IMR-90 (cell line): ENCODE measurements at regions not wholly inside any gene's neighbourhood (a gene's known extent, or its start where the extent isn't known, plus 50 kb on each side); places are given as distances from the start of the nearest gene placed in this dataset.

ENCODE experiments used
- ATAC-seq: fragments of 200-7000 bp; cut with Tn5 transposase; 2 replicates; pipeline ENCODE4 v1.9.1; 2020; ENCODE audit warnings: low read depth, mild to moderate bottlenecking, moderate library complexity
- BruUV-seq: library from RNA; stranded (reverse); fragments of 400-500 nt; replicated peaks from 2 replicates; lab custom pipeline; 2021; lab: Mats Ljungman, UMichigan
- CTCF ChIA-PET: fragments of 300-600 bp; formaldehyde crosslinking; extraction: SDS; loops from one replicate; lab custom pipeline; 2021; ENCODE audit warnings: antibody characterized with exemption; lab: Yijun Ruan, JAX
- POLR2A ChIA-PET: fragments of 300-600 bp; sonication (Branson Sonifier 250); formaldehyde crosslinking; loops from one replicate; lab custom pipeline; 2022; ENCODE audit warnings: antibody characterized with exemption; ENCODE audit not compliant: unreplicated experiment; lab: Charles Lee
- DNase-seq: peaks from one replicate; pipeline ENCODE4 v3.0.0; 2013
- H2AFZ ChIP-seq: replicated peaks from 2 replicates; pipeline ENCODE3; 2013; ENCODE audit warnings: low read length, mild to moderate bottlenecking; ENCODE audit not compliant: poor library complexity
- H2AK5ac ChIP-seq: 2 replicates; pipeline ENCODE4 v1.6.1; 2013; ENCODE audit warnings: low read depth, low read length, inconsistent platforms
- H2AK9ac ChIP-seq: replicated peaks from 2 replicates; pipeline ENCODE3; 2013; ENCODE audit warnings: mild to moderate bottlenecking, low read depth, low read length, moderate library complexity; ENCODE audit not compliant: poor library complexity
- H2BK120ac ChIP-seq: 2 replicates; pipeline ENCODE4 v1.6.1; 2013; ENCODE audit warnings: low read depth, low read length, inconsistent platforms
- H2BK15ac ChIP-seq: 3 replicates; pipeline ENCODE4 v1.6.1; 2013; ENCODE audit warnings: low read depth, low read length, inconsistent platforms
- H2BK20ac ChIP-seq: 2 replicates; pipeline ENCODE4 v1.6.1; 2013; ENCODE audit warnings: low read depth, mild to moderate bottlenecking, inconsistent platforms, low read length, moderate library complexity
- H2BK5ac ChIP-seq: 2 replicates; pipeline ENCODE4 v1.6.1; 2013; ENCODE audit warnings: mild to moderate bottlenecking, low read depth, low read length, inconsistent platforms; ENCODE audit not compliant: poor library complexity, severe bottlenecking
- H3K14ac ChIP-seq: replicated peaks from 2 replicates; pipeline ENCODE4 v1.6.1; 2013; ENCODE audit warnings: low read depth, low read length, inconsistent platforms
- H3K18ac ChIP-seq: 2 replicates; pipeline ENCODE4 v1.6.1; 2013; ENCODE audit warnings: low read depth, low read length, control low read depth
- H3K23ac ChIP-seq: 2 replicates; pipeline ENCODE4 v1.6.1; 2013; ENCODE audit warnings: low read depth, low read length, inconsistent platforms
- H3K27ac ChIP-seq: 2 replicates; pipeline ENCODE4 v1.5.1; 2013; ENCODE audit warnings: mild to moderate bottlenecking, control low read depth, low read length; ENCODE audit not compliant: insufficient read depth
- H3K27me3 ChIP-seq: 2 replicates; pipeline ENCODE4 v1.6.1; 2013; ENCODE audit warnings: low read length; ENCODE audit not compliant: control insufficient read depth, insufficient read depth
- H3K36me3 ChIP-seq: 2 replicates; pipeline ENCODE4 v1.6.1; 2013; ENCODE audit warnings: low read length, mixed read lengths; ENCODE audit not compliant: control insufficient read depth, insufficient read depth
- H3K4ac ChIP-seq: 2 replicates; pipeline ENCODE4 v1.6.1; 2013; ENCODE audit warnings: low read depth, low read length, inconsistent platforms
- H3K4me1 ChIP-seq: 2 replicates; pipeline ENCODE4 v1.6.1; 2013; ENCODE audit warnings: low read length, mixed read lengths; ENCODE audit not compliant: control insufficient read depth, insufficient read depth
- H3K4me2 ChIP-seq: 2 replicates; pipeline ENCODE4 v1.6.1; 2013; ENCODE audit warnings: low read depth, mild to moderate bottlenecking, control low read depth, low read length, moderate library complexity
- H3K4me3 ChIP-seq: 2 replicates; pipeline ENCODE4 v1.5.1; 2013; ENCODE audit warnings: low read depth, mild to moderate bottlenecking, control low read depth, low read length, moderate library complexity; ENCODE audit not compliant: insufficient read depth
- H3K56ac ChIP-seq: 2 replicates; pipeline ENCODE4 v1.6.1; 2013; ENCODE audit warnings: low read length, inconsistent platforms; ENCODE audit not compliant: insufficient read depth; ENCODE audit errors: extremely low read depth
- H3K79me1 ChIP-seq, 2 experiments: 2 replicates each; pipeline ENCODE4 v1.6.1; 2013; ENCODE audit warnings: low read length in 2 of 2, inconsistent platforms in 1 of 2, low read depth in 1 of 2
- H3K9ac ChIP-seq: 2 replicates; pipeline ENCODE4 v1.6.1; 2013; ENCODE audit warnings: low read depth, low read length, control low read depth
- H3K9me1 ChIP-seq: 2 replicates; pipeline ENCODE4 v1.6.1; 2013; ENCODE audit warnings: low read length, inconsistent platforms; ENCODE audit not compliant: insufficient read depth
- H3K9me3 ChIP-seq: 2 replicates; pipeline ENCODE4 v1.6.1; 2013; ENCODE audit warnings: low read length; ENCODE audit not compliant: control insufficient read depth, insufficient read depth
- H4K20me1 ChIP-seq: 2 replicates; pipeline ENCODE4 v1.6.1; 2013; ENCODE audit warnings: low read length, inconsistent platforms; ENCODE audit not compliant: insufficient read depth
- H4K5ac ChIP-seq: 2 replicates; pipeline ENCODE4 v1.6.1; 2013; ENCODE audit warnings: mild to moderate bottlenecking, low read depth, low read length, control low read depth
- H4K8ac ChIP-seq, 2 experiments: 2 replicates each; pipeline ENCODE4 v1.6.1; 2013; ENCODE audit warnings: low read depth in 2 of 2, low read length in 2 of 2, control low read depth in 1 of 2, inconsistent platforms in 1 of 2
- H4K91ac ChIP-seq: 2 replicates; pipeline ENCODE4 v1.6.1; 2013; ENCODE audit warnings: low read depth, low read length, inconsistent platforms; ENCODE audit not compliant: insufficient read depth
- BHLHE40 ChIP-seq: fragments of 150-350 bp; IDR thresholded peaks from 2 replicates; pipeline ENCODE4 v1.6.1; 2016; ENCODE audit warnings: mild to moderate bottlenecking, low read depth, low read length
- CEBPB ChIP-seq: IDR thresholded peaks from 2 replicates; pipeline ENCODE4 v1.6.1; 2012; ENCODE audit warnings: low read depth, low read length, improper control_type of control experiment
- CTCF ChIP-seq: conservative IDR thresholded peaks from 2 replicates; pipeline ENCODE4 v1.5.1; 2012; ENCODE audit warnings: mild to moderate bottlenecking, low read depth, low read length, improper control_type of control experiment
- FOS ChIP-seq: fragments of 150-350 bp; IDR thresholded peaks from 2 replicates; pipeline ENCODE4 v1.6.1; 2016; ENCODE audit warnings: low read depth, low read length
- MAZ ChIP-seq: IDR thresholded peaks from 2 replicates; pipeline ENCODE4 v1.6.1; 2012; ENCODE audit warnings: low read depth, mild to moderate bottlenecking, low read length, improper control_type of control experiment, moderate library complexity, borderline replicate concordance
- MXI1 ChIP-seq: IDR thresholded peaks from 2 replicates; pipeline ENCODE4 v1.6.1; 2012; ENCODE audit warnings: low read depth, mild to moderate bottlenecking, low read length, moderate library complexity, borderline replicate concordance
- NFE2L2 ChIP-seq: fragments of 150-350 bp; IDR thresholded peaks from 2 replicates; pipeline ENCODE4 v1.6.1; 2016; ENCODE audit warnings: low read depth, mild to moderate bottlenecking, low read length
- POLR2A ChIP-seq: IDR thresholded peaks from 2 replicates; pipeline ENCODE4 v1.6.1; 2012; ENCODE audit warnings: mild to moderate bottlenecking, low read depth, low read length
- RCOR1 ChIP-seq: IDR thresholded peaks from 2 replicates; pipeline ENCODE4 v1.6.1; 2012; ENCODE audit warnings: mild to moderate bottlenecking, low read length, improper control_type of control experiment; ENCODE audit not compliant: insufficient replicate concordance
- RFX5 ChIP-seq: IDR thresholded peaks from 2 replicates; pipeline ENCODE4 v1.8.0; 2012; ENCODE audit warnings: low read depth, mild to moderate bottlenecking, low read length, moderate library complexity
- SMC3 ChIP-seq: fragments of 150-350 bp; IDR thresholded peaks from 2 replicates; pipeline ENCODE4 v1.6.1; 2016; ENCODE audit warnings: low read depth, mild to moderate bottlenecking, antibody characterized with exemption, low read length, moderate library complexity
- whole genome bisulfite sequencing, 2 experiments: methylation state at CpG; one replicate each; pipeline versions ENCODE4 v1.1.5 to v1.1.7; 2013; ENCODE audit warnings: missing lambda C conversion rate in 2 of 2; ENCODE audit not compliant: insufficient read length in 1 of 2; ENCODE audit errors: extremely low coverage in 2 of 2; 5-methylcytosine and 5-hydroxymethylcytosine counted together
- dilution Hi-C: fragments of 300-500 bp; cut with HindIII; formaldehyde crosslinking; loops from one replicate; pipeline ENCODE4 v1.14.3; 2018; ENCODE audit warnings: low sequenced_read_pairs; ENCODE audit not compliant: unreplicated experiment
- in situ Hi-C: fragments of 300-500 bp; cut with MboI; formaldehyde crosslinking; loops from 3 replicates; pipeline ENCODE4 v1.14.3; 2019; ENCODE audit warnings: low sequenced_read_pairs, inconsistent platforms, mixed read lengths
- intact Hi-C: fragments of 100-400 bp; cut with micrococcal nuclease; formaldehyde crosslinking; loops from 2 replicates; pipeline ENCODE4 v1.10.0; 2022
- TF ChIP-seq, protein P1 (sequence below): fragments of 150-350 bp; IDR thresholded peaks from 2 replicates; pipeline ENCODE4 v1.6.1; 2017; ENCODE audit warnings: mild to moderate bottlenecking, antibody characterized with exemption, low read length, low read depth

DNA sequence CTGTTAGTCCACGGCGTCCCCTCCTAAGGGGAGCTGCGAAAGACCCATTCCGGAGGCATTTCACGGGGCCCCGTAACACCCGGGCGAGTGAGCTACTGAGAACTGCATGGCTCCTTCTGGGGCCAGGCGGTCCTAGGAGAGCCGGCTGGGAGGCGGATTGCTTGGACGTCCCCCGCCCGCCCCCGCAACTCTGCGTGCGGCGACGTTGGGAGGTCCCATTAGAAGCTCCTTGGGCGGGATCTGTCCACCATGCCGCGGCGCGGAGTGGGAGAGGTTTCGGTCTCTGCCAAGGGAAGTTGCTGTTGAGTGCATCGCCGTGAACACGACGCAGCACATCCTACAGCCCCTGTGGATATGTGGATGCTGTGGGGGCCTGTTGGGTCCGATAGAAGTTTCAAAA, 85.4 kb upstream of the IGFBP7 start:
- Histone ChIP-seq H3K9me3 (no peaks in the 10 kb centered on the region), H3K56ac (no peak overlapping the region), H3K9ac (no peak overlapping the region), H4K91ac (no peak overlapping the region), H4K20me1 (no peaks in the 10 kb centered on the region), H3K9me1 (no peaks in the 10 kb centered on the region), H3K4me2 (no peak overlapping the region), H3K18ac (no peak overlapping the region), H2AK5ac (no peak overlapping the region), H3K27me3 (peaks cover 5% of the 10 kb centered on the region), H2AK9ac (no peak overlapping the region), H2BK20ac (no peak overlapping the region), H3K4ac (no peak overlapping the region), H2AFZ (no peak overlapping the region), H2BK15ac (no peak overlapping the region), H2BK120ac (no peak overlapping the region), H2BK5ac (no peak overlapping the region), H3K79me1 (no peaks in the 10 kb centered on the region), H4K5ac (no peak overlapping the region), H3K27ac (no peak overlapping the region), H4K8ac (no peak overlapping the region), H3K14ac (no peak overlapping the region), H3K4me3 (no peak overlapping the region), H3K4me1 (no peaks in the 10 kb centered on the region), H3K23ac (no peak overlapping the region), H3K36me3 (no peaks in the 10 kb centered on the region)
- ATAC-seq: no peak
- TF ChIP-seq NFE2L2 (no peak), SMC3 (no peak), MXI1 (no peak), CEBPB (no peak), BHLHE40 (no peak), MAZ (no peak), POLR2A (no peak), RCOR1 (no peak), FOS (no peak), RFX5 (no peak), CTCF (no peak)
- TF ChIP-seq, protein P1, sequence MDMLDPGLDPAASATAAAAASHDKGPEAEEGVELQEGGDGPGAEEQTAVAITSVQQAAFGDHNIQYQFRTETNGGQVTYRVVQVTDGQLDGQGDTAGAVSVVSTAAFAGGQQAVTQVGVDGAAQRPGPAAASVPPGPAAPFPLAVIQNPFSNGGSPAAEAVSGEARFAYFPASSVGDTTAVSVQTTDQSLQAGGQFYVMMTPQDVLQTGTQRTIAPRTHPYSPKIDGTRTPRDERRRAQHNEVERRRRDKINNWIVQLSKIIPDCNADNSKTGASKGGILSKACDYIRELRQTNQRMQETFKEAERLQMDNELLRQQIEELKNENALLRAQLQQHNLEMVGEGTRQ: no peak
- in situ Hi-C loops (no loop called here), intact Hi-C loops (no loop called here), dilution Hi-C loops (no loop called here)
- ChIA-PET POLR2A (no interaction called here), CTCF (no interaction called here)
- WGBS, 2 experiments: 80% methylated on average over 8 of the region's 30 CpGs; no CpG with 5 or more reads in 1 of the 2 experiments
- no peak for DNase-seq
- no TSS peak for BruUV-seq
